ENCODE measurements at regions not wholly inside any gene's neighbourhood (a gene's known extent, or its start where the extent isn't known, plus 50 kb on each side); places are given as distances from the start of the nearest gene placed in this dataset.
"Not testable (repeated sequence)": the region's sequence is repeated elsewhere in the genome, so short reads cannot be mapped to it uniquely, and the experiment has no call there.

DNA sequence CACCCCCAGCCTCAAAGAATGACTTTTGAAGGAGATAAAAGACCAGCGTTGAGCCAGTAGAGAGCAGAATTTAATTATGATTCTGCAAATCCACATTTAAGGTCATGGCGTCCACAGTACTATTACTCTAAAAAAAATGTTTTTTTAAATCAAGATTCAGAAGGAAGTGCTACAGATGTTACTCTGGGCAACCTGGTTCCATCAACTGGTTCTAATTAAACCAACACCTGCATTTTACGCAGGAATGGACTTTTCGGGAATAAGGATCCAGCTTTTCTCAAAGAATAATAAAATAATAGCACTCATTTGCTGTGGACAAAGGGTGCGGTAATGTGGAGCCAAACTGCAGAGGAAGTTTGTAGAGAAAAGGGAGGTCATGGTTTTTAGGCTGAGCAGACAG, 62.9 kb upstream of the IPO5 start:
- ATAC-seq = no peak
- Mint-ChIP-seq H3K4me3 (no peak overlapping the region), H3K27me3 (peaks cover 3 to 29% (median 24%) of the 10 kb centered on the region in 5 donors), H3K27ac (no peak overlapping the region), H3K4me1 (no peaks in the 10 kb centered on the region), H3K36me3 (peaks cover 0 to 6% (median 0%) of the 10 kb centered on the region in 5 donors), H3K9me3 (peaks cover 0 to 16% (median 3%) of the 10 kb centered on the region in 11 donors)
- CTCF ChIA-PET = no interaction called here
- Histone ChIP-seq H3K9me3 (ENCODE audit: control insufficient read depth in 2 of 3, low read length in 3 of 3) (no peaks in the 10 kb centered on the region), H3K27ac (ENCODE audit: low read depth, low read length) (no peak overlapping the region), H3K36me3 (ENCODE audit: control insufficient read depth in 2 of 3, insufficient read depth in 3 of 3, low read length in 3 of 3) (no peaks in the 10 kb centered on the region), H3K4me3 (ENCODE audit: low read length) (no peak overlapping the region), H3K27me3 (ENCODE audit: control insufficient read depth in 2 of 2, insufficient read depth in 2 of 2, low read length in 2 of 2) (no peaks in the 10 kb centered on the region), H3K4me1 (ENCODE audit: control insufficient read depth in 2 of 2, insufficient read depth in 2 of 2, low read length in 2 of 2) (no peaks in the 10 kb centered on the region)
- no peak for DNase-seq
- intact Hi-C loops (cut with micrococcal nuclease) = no loop called here
- POLR2A ChIA-PET = no interaction called here

DNA sequence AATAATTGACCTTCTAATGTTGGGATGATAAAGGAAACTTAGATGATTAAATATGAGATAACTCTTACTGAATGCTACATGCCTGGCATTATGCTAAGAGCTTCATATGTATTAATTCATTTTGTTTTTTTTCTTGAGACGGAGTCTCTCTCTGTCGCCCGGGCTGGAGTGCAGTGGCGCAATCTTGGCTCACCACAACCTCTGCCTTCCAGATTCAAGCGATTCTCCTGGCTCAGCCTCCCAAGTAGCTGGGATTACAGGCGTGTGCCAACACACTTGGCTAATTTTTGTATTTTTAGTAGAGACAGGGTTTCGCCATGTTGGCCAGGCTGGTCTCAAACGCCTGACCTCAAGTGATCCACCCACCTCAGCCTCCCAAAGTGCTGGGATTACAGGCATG, 61.5 kb upstream of the IPO5 start:
- H3K36me3 Mint-ChIP-seq; intact Hi-C loops (cut with micrococcal nuclease); H3K27me3 ChIP-seq (ENCODE audit: control insufficient read depth in 2 of 2, insufficient read depth in 2 of 2, low read length in 2 of 2); POLR2A ChIA-PET; H3K36me3 ChIP-seq (ENCODE audit: control insufficient read depth in 2 of 3, insufficient read depth in 3 of 3, low read length in 3 of 3); H3K4me1 ChIP-seq (ENCODE audit: control insufficient read depth in 2 of 2, insufficient read depth in 2 of 2, low read length in 2 of 2); H3K4me1 Mint-ChIP-seq; DNase-seq; ATAC-seq; H3K27ac Mint-ChIP-seq; H3K4me3 ChIP-seq (ENCODE audit: low read length); H3K27ac ChIP-seq (ENCODE audit: low read depth, low read length); H3K4me3 Mint-ChIP-seq; H3K9me3 ChIP-seq (ENCODE audit: control insufficient read depth in 2 of 3, low read length in 3 of 3); CTCF ChIA-PET: not testable (repeated sequence)
- H3K27me3 Mint-ChIP-seq = peaks cover 5 to 28% (median 19%) of the 10 kb centered on the region in 5 donors
- H3K9me3 Mint-ChIP-seq = peaks cover 0 to 16% (median 3%) of the 10 kb centered on the region in 11 donors

DNA sequence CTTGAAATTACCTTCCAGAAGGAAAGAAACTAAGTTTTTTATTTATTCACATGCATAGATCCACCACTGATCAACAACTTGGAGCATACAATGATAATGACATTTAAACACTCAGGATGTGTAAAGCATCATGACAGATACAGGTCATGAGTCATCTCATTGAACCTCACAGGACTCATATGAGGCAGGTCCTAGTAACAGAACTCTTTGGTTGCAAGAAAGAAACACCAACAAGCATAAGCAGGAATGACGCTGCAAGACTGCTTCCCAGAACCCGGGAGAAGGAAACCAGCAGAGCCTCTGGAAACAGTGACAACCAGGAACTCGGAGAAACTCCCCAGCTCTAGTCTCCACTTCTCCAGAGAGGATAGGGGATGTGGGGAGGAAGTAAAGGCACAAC, 60.8 kb upstream of the IPO5 start:
- Histone ChIP-seq H3K9me3 (ENCODE audit: control insufficient read depth in 2 of 3, low read length in 3 of 3) (no peaks in the 10 kb centered on the region), H3K4me3 (ENCODE audit: low read length) (no peak overlapping the region), H3K27ac (ENCODE audit: low read depth, low read length) (no peak overlapping the region), H3K36me3 (ENCODE audit: control insufficient read depth in 2 of 3, insufficient read depth in 3 of 3, low read length in 3 of 3) (no peaks in the 10 kb centered on the region), H3K27me3 (ENCODE audit: control insufficient read depth in 2 of 2, insufficient read depth in 2 of 2, low read length in 2 of 2) (peaks cover 0 to 3% of the 10 kb centered on the region in 2 donors), H3K4me1 (ENCODE audit: control insufficient read depth in 2 of 2, insufficient read depth in 2 of 2, low read length in 2 of 2) (no peaks in the 10 kb centered on the region)
- intact Hi-C loops (cut with micrococcal nuclease) = no loop called here
- Mint-ChIP-seq H3K4me3 (no peak overlapping the region), H3K27me3 (peaks cover 8 to 24% (median 23%) of the 10 kb centered on the region in 5 donors), H3K9me3 (peaks cover 0 to 16% (median 3%) of the 10 kb centered on the region in 11 donors), H3K36me3 (peaks cover 0 to 6% (median 0%) of the 10 kb centered on the region in 5 donors), H3K27ac (no peak overlapping the region), H3K4me1 (no peaks in the 10 kb centered on the region)
- ChIA-PET POLR2A (no interaction called here), CTCF (no interaction called here)
- ATAC-seq (no peak), DNase-seq (no peak)

DNA sequence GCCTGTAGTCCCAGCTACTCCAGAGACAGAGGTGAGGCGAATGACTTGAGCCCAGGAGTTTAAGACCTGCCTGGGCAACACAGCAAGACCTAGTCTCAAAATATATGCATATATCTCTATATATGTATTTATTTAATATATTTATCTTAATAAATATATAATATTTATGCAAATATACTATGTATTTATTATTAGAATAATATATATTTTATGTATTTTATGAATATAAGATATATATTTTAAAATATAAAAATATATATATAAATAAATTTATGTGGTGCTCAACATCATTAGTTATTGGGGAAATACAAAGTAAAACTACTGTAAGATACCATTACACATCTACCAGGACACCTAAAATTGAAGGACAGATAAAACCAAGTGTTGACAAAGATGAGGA, 58.1 kb upstream of the IPO5 start:
- Mint-ChIP-seq H3K27ac (no peak overlapping the region), H3K4me3 (no peak overlapping the region), H3K9me3 (peaks cover 0 to 16% (median 3%) of the 10 kb centered on the region in 11 donors), H3K27me3 (peaks cover 7 to 36% (median 27%) of the 10 kb centered on the region in 5 donors), H3K4me1 (no peaks in the 10 kb centered on the region), H3K36me3 (peaks cover 0 to 6% (median 0%) of the 10 kb centered on the region in 5 donors)
- ATAC-seq = no peak
- intact Hi-C loops (cut with micrococcal nuclease) = no loop called here
- Histone ChIP-seq H3K4me3 (ENCODE audit: low read length) (no peak overlapping the region), H3K27me3 (ENCODE audit: control insufficient read depth in 2 of 2, insufficient read depth in 2 of 2, low read length in 2 of 2) (peaks cover 0 to 3% of the 10 kb centered on the region in 2 donors), H3K9me3 (ENCODE audit: control insufficient read depth in 2 of 3, low read length in 3 of 3) (no peaks in the 10 kb centered on the region), H3K4me1 (ENCODE audit: control insufficient read depth in 2 of 2, insufficient read depth in 2 of 2, low read length in 2 of 2) (no peaks in the 10 kb centered on the region), H3K36me3 (ENCODE audit: control insufficient read depth in 2 of 3, insufficient read depth in 3 of 3, low read length in 3 of 3) (no peaks in the 10 kb centered on the region), H3K27ac (ENCODE audit: low read depth, low read length) (no peak overlapping the region)
- ChIA-PET POLR2A (no interaction called here), CTCF (no interaction called here)
- no peak for DNase-seq

DNA sequence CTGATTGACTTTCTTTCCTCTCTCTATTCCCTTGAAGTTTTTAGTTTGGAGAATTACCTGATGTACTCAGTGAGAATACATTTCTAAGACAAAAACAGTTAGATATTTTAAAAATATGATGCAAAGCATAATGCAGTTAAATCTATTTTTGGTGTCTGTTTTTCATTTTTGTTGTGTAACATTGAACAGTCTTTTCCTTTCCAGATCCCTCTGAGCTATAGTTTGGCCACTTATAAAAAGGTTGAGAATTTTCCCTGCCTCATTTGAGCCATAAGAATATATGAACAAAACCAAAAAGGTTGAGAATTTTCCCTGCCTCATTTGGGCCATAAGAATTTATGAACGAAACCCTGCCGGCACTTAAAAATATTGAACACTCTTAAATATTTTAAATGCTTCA, 57.0 kb upstream of the IPO5 start:
- Mint-ChIP-seq H3K4me1 (no peaks in the 10 kb centered on the region), H3K27me3 (peaks cover 7 to 40% (median 29%) of the 10 kb centered on the region in 5 donors), H3K9me3 (peaks cover 0 to 16% (median 3%) of the 10 kb centered on the region in 11 donors), H3K36me3 (peaks cover 0 to 6% (median 0%) of the 10 kb centered on the region in 5 donors), H3K4me3 (no peak overlapping the region), H3K27ac (no peak overlapping the region)
- ChIA-PET CTCF (no interaction called here), POLR2A (no interaction called here)
- no peak for ATAC-seq
- H3K4me3 ChIP-seq (ENCODE audit: low read length) = no peak overlapping the region
- intact Hi-C loops (cut with micrococcal nuclease) = no loop called here
- no peaks in the 10 kb centered on the region for H3K36me3 ChIP-seq (ENCODE audit: control insufficient read depth in 2 of 3, insufficient read depth in 3 of 3, low read length in 3 of 3)
- peaks cover 0 to 3% of the 10 kb centered on the region in 2 donors for H3K27me3 ChIP-seq (ENCODE audit: control insufficient read depth in 2 of 2, insufficient read depth in 2 of 2, low read length in 2 of 2)
- no peaks in the 10 kb centered on the region for H3K9me3 ChIP-seq (ENCODE audit: control insufficient read depth in 2 of 3, low read length in 3 of 3)
- H3K27ac ChIP-seq (ENCODE audit: low read depth, low read length) = no peak overlapping the region
- DNase-seq = no peak
- H3K4me1 ChIP-seq (ENCODE audit: control insufficient read depth in 2 of 2, insufficient read depth in 2 of 2, low read length in 2 of 2) = no peaks in the 10 kb centered on the region

DNA sequence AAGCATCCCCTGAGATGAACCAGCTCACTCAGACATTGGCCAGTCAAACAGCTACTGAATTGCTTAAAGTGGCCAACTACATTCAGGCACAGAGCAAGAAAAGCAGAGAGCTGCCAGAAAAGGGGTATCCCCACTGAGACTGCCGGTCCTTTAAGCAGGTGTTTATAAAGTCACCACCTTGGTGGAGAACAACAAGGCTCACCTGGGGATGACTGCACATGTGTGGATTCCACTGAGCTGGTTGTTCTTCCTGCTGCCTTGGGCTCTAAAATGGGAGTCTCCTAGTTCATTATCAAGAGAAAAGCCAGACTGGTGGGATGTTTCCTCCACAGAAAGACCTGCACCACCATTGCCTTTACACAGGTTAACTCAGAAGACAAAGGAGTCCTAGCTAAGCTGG, 51.8 kb upstream of the IPO5 start:
- H3K9me3 Mint-ChIP-seq = peaks cover 0 to 3% (median 0%) of the 10 kb centered on the region in 11 donors
- Histone ChIP-seq H3K36me3 (ENCODE audit: control insufficient read depth in 2 of 3, insufficient read depth in 3 of 3, low read length in 3 of 3) (no peaks in the 10 kb centered on the region), H3K4me1 (ENCODE audit: control insufficient read depth in 2 of 2, insufficient read depth in 2 of 2, low read length in 2 of 2) (no peaks in the 10 kb centered on the region), H3K27ac (ENCODE audit: low read depth, low read length) (no peak overlapping the region), H3K27me3 (ENCODE audit: control insufficient read depth in 2 of 2, insufficient read depth in 2 of 2, low read length in 2 of 2) (peaks cover 0 to 3% of the 10 kb centered on the region in 2 donors), H3K9me3 (ENCODE audit: control insufficient read depth in 2 of 3, low read length in 3 of 3) (no peaks in the 10 kb centered on the region), H3K4me3 (ENCODE audit: low read length) (no peak overlapping the region)
- CTCF ChIA-PET = no interaction called here
- POLR2A ChIA-PET = no interaction called here
- H3K4me3 Mint-ChIP-seq = no peak overlapping the region
- no peaks in the 10 kb centered on the region for H3K36me3 Mint-ChIP-seq
- ATAC-seq (no peak), DNase-seq (no peak)
- peaks cover 9 to 52% (median 27%) of the 10 kb centered on the region in 5 donors for H3K27me3 Mint-ChIP-seq
- no peaks in the 10 kb centered on the region for H3K4me1 Mint-ChIP-seq
- H3K27ac Mint-ChIP-seq = no peak overlapping the region
- intact Hi-C loops (cut with micrococcal nuclease) = no loop called here

Measured in naive thymus-derived CD4-positive, alpha-beta T cell (primary cell).